Choroid plexus epithelial cell (primary cell): ENCODE measurements at regions not wholly inside any gene's neighbourhood (a gene's known extent, or its start where the extent isn't known, plus 50 kb on each side); places are given as distances from the start of the nearest gene placed in this dataset.

Source experiments
- DNase-seq: peaks from one replicate; pipeline ENCODE4 v3.0.0-alpha.2; 2010; ENCODE audit warnings: low read depth
- H3K4me3 ChIP-seq: 2 replicates; pipeline ENCODE4 v1.5.1; 2011; ENCODE audit warnings: low read depth, mild to moderate bottlenecking, control low read depth, low read length, moderate library complexity
- TF ChIP-seq, protein P1 (sequence below): conservative IDR thresholded peaks from 2 replicates; pipeline ENCODE4 v1.5.1; 2011; ENCODE audit warnings: low read depth, mild to moderate bottlenecking, control low read depth, inconsistent platforms, low read length, moderate library complexity

GRCh38 chr12:83634726-83635267 lies 948.1 kb downstream of the TMTC2 start:
- DNase-seq, result no peak
- no peak overlapping the region for H3K4me3 ChIP-seq
- TF ChIP-seq, protein P1, sequence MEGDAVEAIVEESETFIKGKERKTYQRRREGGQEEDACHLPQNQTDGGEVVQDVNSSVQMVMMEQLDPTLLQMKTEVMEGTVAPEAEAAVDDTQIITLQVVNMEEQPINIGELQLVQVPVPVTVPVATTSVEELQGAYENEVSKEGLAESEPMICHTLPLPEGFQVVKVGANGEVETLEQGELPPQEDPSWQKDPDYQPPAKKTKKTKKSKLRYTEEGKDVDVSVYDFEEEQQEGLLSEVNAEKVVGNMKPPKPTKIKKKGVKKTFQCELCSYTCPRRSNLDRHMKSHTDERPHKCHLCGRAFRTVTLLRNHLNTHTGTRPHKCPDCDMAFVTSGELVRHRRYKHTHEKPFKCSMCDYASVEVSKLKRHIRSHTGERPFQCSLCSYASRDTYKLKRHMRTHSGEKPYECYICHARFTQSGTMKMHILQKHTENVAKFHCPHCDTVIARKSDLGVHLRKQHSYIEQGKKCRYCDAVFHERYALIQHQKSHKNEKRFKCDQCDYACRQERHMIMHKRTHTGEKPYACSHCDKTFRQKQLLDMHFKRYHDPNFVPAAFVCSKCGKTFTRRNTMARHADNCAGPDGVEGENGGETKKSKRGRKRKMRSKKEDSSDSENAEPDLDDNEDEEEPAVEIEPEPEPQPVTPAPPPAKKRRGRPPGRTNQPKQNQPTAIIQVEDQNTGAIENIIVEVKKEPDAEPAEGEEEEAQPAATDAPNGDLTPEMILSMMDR, result no peak

DNA sequence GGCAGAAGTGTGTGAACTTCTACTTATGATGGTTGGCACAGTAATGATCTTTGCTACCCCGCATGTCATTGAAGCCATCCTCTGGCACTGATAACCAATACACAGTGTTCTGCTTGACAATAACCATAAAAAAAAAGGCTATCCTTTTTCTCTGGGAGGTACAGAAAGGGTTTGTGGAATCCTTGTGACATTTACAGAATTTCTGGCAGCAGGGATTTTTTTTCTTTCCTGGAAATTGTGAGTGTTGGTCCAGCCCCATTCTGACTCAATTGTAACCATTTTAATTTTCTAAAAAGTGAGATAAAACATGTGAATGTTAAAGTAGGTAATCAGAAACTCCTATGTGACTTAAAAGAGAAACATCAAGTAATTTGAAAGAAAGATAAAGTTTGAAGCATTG lies 943.8 kb downstream of the TMTC2 start:
- DNase-seq, result no peak
- TF ChIP-seq, protein P1, result no peak
- H3K4me3 ChIP-seq, result no peak overlapping the region

DNA sequence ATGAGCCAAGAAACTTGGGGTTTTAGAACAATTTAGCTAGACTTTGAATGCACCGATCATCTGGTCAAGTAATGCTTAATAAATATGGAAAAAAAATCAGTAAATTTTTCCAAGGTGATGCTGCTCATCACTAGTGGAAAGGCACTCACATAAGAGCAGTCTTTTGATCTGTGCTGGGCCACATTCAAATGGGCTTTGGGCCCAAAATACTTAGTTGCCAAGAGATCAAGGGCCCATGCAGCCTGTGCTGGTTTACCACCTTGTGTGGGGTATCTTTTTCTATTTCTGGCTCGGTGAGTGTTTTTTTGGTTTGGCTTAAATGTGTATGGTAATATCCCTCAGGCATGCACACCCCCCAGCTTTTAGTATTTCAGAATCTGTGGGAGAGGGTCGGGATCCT lies 943.2 kb downstream of the TMTC2 start:
- H3K4me3 ChIP-seq, result no peak overlapping the region
- DNase-seq, result no peak
- TF ChIP-seq, protein P1, result no peak

DNA sequence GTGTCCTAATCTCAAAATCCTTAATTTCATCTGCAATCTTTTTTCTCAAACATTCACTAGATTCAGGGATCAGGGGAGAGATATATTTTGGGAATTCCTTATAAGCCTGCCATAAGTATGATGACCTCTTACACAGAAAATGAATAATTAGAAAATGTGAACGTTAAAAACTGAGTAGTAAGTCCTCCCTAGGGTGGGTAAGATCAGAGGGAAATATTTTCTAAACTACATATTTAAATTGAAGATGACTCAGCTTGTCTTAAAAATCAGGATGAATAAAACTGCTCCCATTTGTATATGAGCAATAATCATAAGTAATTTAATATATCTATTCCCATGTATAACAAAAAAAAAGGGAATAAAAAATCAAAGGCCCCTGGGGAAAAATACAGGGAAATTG lies 935.5 kb downstream of the TMTC2 start:
- TF ChIP-seq, protein P1, result no peak
- H3K4me3 ChIP-seq, result no peak overlapping the region
- no peak for DNase-seq

DNA sequence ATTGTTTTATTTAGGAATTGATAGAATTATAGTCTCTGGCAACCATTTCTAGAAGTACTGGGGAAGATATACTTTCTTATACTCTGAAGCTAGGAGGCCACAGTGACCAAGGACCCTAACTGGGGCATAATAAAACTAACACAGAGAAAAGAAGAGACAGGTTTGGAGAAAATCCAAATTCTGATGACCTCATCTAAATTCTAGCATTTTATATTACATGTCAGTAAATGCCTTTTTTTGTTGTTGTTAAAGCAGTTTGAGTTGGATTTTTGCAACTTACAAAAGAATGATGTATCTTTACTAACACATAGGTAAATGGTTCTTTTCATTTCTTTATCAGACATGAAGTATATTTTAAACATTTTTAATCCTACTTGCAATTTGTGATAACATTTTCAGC lies 933.3 kb downstream of the TMTC2 start:
- no peak overlapping the region for H3K4me3 ChIP-seq
- DNase-seq, result no peak
- TF ChIP-seq, protein P1, result no peak

GRCh38 chr12:83615152-83615551 lies 928.4 kb downstream of the TMTC2 start:
- no peak for DNase-seq
- H3K4me3 ChIP-seq, result no peak overlapping the region
- TF ChIP-seq, protein P1, result no peak

GRCh38 chr12:83613586-83614110 lies 926.9 kb downstream of the TMTC2 start:
- DNase-seq, result no peak
- TF ChIP-seq, protein P1, result no peak
- no peak overlapping the region for H3K4me3 ChIP-seq
